ENCODE measurements at regions not wholly inside any gene's neighbourhood (a gene's known extent, or its start where the extent isn't known, plus 50 kb on each side); places are given as distances from the start of the nearest gene placed in this dataset.
A peak's percentile ranks its signal among the peaks of the same experiment; 100 is the strongest.
"Not testable (repeated sequence)": the region's sequence is repeated elsewhere in the genome, so short reads cannot be mapped to it uniquely, and the experiment has no call there.

GRCh38 chr5:110257971-110258370, 468.5 kb downstream of the TMEM232 start:
- H3K27ac ChIP-seq (ENCODE audit: low read depth, low read length) = no peak overlapping the region
- H3K4me3 ChIP-seq (ENCODE audit: low read depth in 1 of 2, low read length in 2 of 2) = no peak overlapping the region
- H3K36me3 ChIP-seq (ENCODE audit: insufficient read depth, low read length) = no peaks in the 10 kb centered on the region
- H3K4me1 ChIP-seq (ENCODE audit: insufficient read depth, low read length) = peaks cover 27% of the 10 kb centered on the region
- no peaks in the 10 kb centered on the region for H3K27me3 ChIP-seq (ENCODE audit: control insufficient read depth in 1 of 2, insufficient read depth in 2 of 2, low read length in 2 of 2)
- H3K9me3 ChIP-seq (ENCODE audit: low read length) = no peaks in the 10 kb centered on the region
- no peak overlapping the region for H3K9ac ChIP-seq (ENCODE audit: low read length)

DNA sequence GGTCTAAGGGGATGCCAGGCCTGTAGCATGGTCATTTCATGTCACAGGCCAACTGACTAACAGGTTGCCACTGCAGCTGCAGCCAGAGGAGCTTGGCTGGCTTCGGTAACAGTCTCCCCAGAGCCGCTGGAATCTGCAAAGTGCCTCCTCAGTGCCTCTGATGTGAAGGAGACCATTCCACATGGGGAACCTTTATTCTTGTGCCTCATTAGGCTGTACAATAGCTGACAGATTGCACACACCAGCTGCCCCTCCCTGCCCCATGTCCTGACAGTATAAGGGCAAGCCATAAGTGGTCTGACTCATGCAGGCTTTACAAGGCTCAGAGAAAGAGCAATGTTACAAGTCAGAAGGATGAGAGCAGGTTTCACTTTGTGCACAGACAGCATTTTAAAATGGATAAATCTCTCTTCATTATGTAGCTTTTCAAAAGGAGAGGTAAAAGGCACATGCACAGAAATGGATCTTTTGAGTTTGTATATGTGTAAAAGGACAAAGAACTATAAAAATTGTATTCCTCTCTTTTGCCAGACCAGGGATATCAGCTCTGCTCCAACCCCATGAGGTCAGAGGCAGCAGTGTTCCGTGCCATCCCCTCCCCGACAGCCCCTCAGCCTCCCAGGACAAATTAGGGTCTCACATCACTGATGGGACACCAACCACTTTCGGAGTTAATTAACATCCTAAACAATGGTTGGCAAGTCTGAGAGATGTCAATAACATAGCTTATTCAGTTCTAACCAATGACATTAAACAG, 467.8 kb downstream of the TMEM232 start:
- H3K27me3 ChIP-seq (ENCODE audit: control insufficient read depth in 1 of 2, insufficient read depth in 2 of 2, low read length in 2 of 2) = no peaks in the 10 kb centered on the region
- no peaks in the 10 kb centered on the region for H3K9me3 ChIP-seq (ENCODE audit: low read length)
- no peak overlapping the region for H3K9ac ChIP-seq (ENCODE audit: low read length)
- no peak overlapping the region for H3K27ac ChIP-seq (ENCODE audit: low read depth, low read length)
- H3K36me3 ChIP-seq (ENCODE audit: insufficient read depth, low read length) = no peaks in the 10 kb centered on the region
- peak overlapping the region in 1 of 2 donors; percentile 29 for H3K4me3 ChIP-seq (ENCODE audit: low read depth in 1 of 2, low read length in 2 of 2)
- H3K4me1 ChIP-seq (ENCODE audit: insufficient read depth, low read length) = peaks cover 32% of the 10 kb centered on the region

- Histone ChIP-seq H3K27me3 (ENCODE audit: control insufficient read depth in 1 of 2, insufficient read depth in 2 of 2, low read length in 2 of 2) (no peaks in the 10 kb centered on the region), H3K4me1 (ENCODE audit: insufficient read depth, low read length) (peaks cover 45% of the 10 kb centered on the region), H3K27ac (ENCODE audit: low read depth, low read length) (no peak overlapping the region), H3K36me3 (ENCODE audit: insufficient read depth, low read length) (no peaks in the 10 kb centered on the region), H3K9me3 (ENCODE audit: low read length) (no peaks in the 10 kb centered on the region), H3K9ac (ENCODE audit: low read length) (no peak overlapping the region), H3K4me3 (ENCODE audit: low read depth in 1 of 2, low read length in 2 of 2) (no peak overlapping the region)
Measured at GRCh38 chr5:110262749-110263148, 463.7 kb downstream of the TMEM232 start.

GRCh38 chr5:110264661-110265060, 461.8 kb downstream of the TMEM232 start:
- no peaks in the 10 kb centered on the region for H3K27me3 ChIP-seq (ENCODE audit: control insufficient read depth in 1 of 2, insufficient read depth in 2 of 2, low read length in 2 of 2)
- H3K4me3 ChIP-seq (ENCODE audit: low read depth in 1 of 2, low read length in 2 of 2) = no peak overlapping the region
- H3K4me1 ChIP-seq (ENCODE audit: insufficient read depth, low read length) = peaks cover 32% of the 10 kb centered on the region
- H3K27ac ChIP-seq (ENCODE audit: low read depth, low read length) = no peak overlapping the region
- no peaks in the 10 kb centered on the region for H3K9me3 ChIP-seq (ENCODE audit: low read length)
- no peak overlapping the region for H3K9ac ChIP-seq (ENCODE audit: low read length)
- H3K36me3 ChIP-seq (ENCODE audit: insufficient read depth, low read length) = no peaks in the 10 kb centered on the region

DNA sequence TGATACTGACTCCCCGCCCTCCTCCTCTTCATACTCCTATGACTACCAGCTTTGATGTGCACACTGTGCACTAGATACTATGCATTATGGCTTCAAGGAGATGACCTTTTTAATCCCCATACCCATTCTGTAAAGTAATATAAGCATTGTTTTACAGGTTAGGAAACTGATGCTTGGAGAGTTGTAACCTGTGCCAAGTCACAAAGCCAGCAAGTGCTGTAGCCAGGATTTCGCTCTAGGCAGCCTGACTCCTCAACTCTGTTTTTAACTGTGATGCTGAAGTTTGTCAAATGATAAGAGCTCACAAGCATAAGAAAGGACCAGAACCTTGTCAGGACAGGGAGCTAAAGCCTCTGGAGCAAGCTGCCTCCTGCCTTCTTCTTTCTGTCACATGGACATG, 461.3 kb downstream of the TMEM232 start:
- Histone ChIP-seq H3K27ac (ENCODE audit: low read depth, low read length) (no peak overlapping the region), H3K4me3 (ENCODE audit: low read depth in 1 of 2, low read length in 2 of 2) (no peak overlapping the region), H3K36me3 (ENCODE audit: insufficient read depth, low read length) (no peaks in the 10 kb centered on the region), H3K9ac (ENCODE audit: low read length) (no peak overlapping the region), H3K27me3 (ENCODE audit: control insufficient read depth in 1 of 2, insufficient read depth in 2 of 2, low read length in 2 of 2) (no peaks in the 10 kb centered on the region), H3K9me3 (ENCODE audit: low read length) (no peaks in the 10 kb centered on the region), H3K4me1 (ENCODE audit: insufficient read depth, low read length) (peaks cover 32% of the 10 kb centered on the region)

GRCh38 chr5:110267714-110268113, 458.8 kb downstream of the TMEM232 start:
- Histone ChIP-seq H3K4me3 (ENCODE audit: low read depth in 1 of 2, low read length in 2 of 2) (no peak overlapping the region), H3K27ac (ENCODE audit: low read depth, low read length) (no peak overlapping the region), H3K9ac (ENCODE audit: low read length) (no peak overlapping the region), H3K27me3 (ENCODE audit: control insufficient read depth in 1 of 2, insufficient read depth in 2 of 2, low read length in 2 of 2) (no peaks in the 10 kb centered on the region), H3K9me3 (ENCODE audit: low read length) (no peaks in the 10 kb centered on the region), H3K36me3 (ENCODE audit: insufficient read depth, low read length) (no peaks in the 10 kb centered on the region), H3K4me1 (ENCODE audit: insufficient read depth, low read length) (peaks cover 25% of the 10 kb centered on the region)

- H3K9ac ChIP-seq (ENCODE audit: low read length) = no peak overlapping the region
Measured at GRCh38 chr5:110268283-110268682, 458.2 kb downstream of the TMEM232 start.

DNA sequence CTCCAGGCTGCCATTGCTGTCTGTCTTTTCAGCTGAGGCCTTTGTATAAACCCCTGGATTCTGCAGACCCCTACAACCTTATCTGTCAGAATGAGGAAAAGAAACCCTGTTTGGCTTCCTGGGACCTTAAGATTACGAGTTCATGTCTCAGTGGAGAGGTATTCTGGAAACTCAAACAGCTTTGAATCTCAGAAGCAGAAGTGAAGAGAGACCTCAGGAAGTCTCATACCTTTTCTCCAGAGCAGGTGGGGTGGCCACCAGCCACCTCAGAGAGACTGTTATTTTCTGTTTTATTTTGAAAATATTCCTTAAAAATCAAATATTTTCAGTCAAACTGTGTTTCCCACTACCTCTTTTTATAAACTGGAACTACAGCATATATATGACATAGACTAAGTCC, 457.5 kb downstream of the TMEM232 start:
- no peak overlapping the region for H3K4me3 ChIP-seq (ENCODE audit: low read depth in 1 of 2, low read length in 2 of 2)
- no peaks in the 10 kb centered on the region for H3K27me3 ChIP-seq (ENCODE audit: control insufficient read depth in 1 of 2, insufficient read depth in 2 of 2, low read length in 2 of 2)
- no peak overlapping the region for H3K9ac ChIP-seq (ENCODE audit: low read length)
- no peaks in the 10 kb centered on the region for H3K9me3 ChIP-seq (ENCODE audit: low read length)
- H3K27ac ChIP-seq (ENCODE audit: low read depth, low read length) = no peak overlapping the region
- no peaks in the 10 kb centered on the region for H3K36me3 ChIP-seq (ENCODE audit: insufficient read depth, low read length)
- H3K4me1 ChIP-seq (ENCODE audit: insufficient read depth, low read length) = peaks cover 17% of the 10 kb centered on the region

More at GRCh38 chr5:110268283-110268682, 458.2 kb downstream of the TMEM232 start:
- H3K27ac ChIP-seq (ENCODE audit: low read depth, low read length) = no peak overlapping the region
- H3K36me3 ChIP-seq (ENCODE audit: insufficient read depth, low read length) = no peaks in the 10 kb centered on the region
- no peaks in the 10 kb centered on the region for H3K9me3 ChIP-seq (ENCODE audit: low read length)
- no peak overlapping the region for H3K4me3 ChIP-seq (ENCODE audit: low read depth in 1 of 2, low read length in 2 of 2)
- peaks cover 20% of the 10 kb centered on the region for H3K4me1 ChIP-seq (ENCODE audit: insufficient read depth, low read length)
- H3K27me3 ChIP-seq (ENCODE audit: control insufficient read depth in 1 of 2, insufficient read depth in 2 of 2, low read length in 2 of 2) = no peaks in the 10 kb centered on the region

DNA sequence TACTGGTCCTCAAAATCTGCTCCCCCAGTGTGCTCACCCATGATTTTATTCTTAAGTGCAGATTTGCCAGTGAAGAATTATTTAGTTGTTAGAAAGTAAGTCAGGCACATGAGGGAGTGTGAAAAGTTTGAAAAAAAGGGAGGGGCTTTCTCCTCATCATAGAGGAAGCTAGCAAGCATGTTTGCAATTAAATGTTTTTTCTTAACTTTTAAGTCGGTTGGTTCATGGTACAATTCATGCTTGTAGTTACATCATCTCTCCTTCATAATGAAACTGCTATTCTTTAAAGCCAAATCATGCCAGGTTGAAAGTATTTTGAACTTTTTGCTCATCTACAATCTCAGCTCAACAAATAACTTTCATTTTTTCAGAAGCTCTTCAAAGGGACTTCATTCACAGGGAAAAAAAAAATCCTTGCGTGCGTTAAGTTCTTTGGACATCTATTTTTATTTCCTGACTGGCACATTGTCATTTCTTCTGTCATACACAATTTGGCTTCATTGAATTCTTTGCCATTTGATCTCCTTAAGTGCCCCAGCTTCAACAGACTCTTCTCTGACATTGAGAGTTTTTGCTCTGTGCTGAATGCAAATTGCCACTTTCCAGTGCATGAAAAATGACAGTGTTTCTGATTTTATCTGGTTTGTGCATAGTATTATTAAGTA, 456.9 kb downstream of the TMEM232 start:
- Histone ChIP-seq H3K9me3 (ENCODE audit: low read length) (no peaks in the 10 kb centered on the region), H3K4me3 (ENCODE audit: low read depth in 1 of 2, low read length in 2 of 2) (no peak overlapping the region), H3K9ac (ENCODE audit: low read length) (no peak overlapping the region), H3K4me1 (ENCODE audit: insufficient read depth, low read length) (peaks cover 13% of the 10 kb centered on the region), H3K27me3 (ENCODE audit: control insufficient read depth in 1 of 2, insufficient read depth in 2 of 2, low read length in 2 of 2) (no peaks in the 10 kb centered on the region), H3K36me3 (ENCODE audit: insufficient read depth, low read length) (no peaks in the 10 kb centered on the region), H3K27ac (ENCODE audit: low read depth, low read length) (no peak overlapping the region)

GRCh38 chr5:110275878-110276277, 450.6 kb downstream of the TMEM232 start:
- Histone ChIP-seq H3K9ac (ENCODE audit: low read length) (no peak overlapping the region), H3K4me1 (ENCODE audit: insufficient read depth, low read length) (no peaks in the 10 kb centered on the region), H3K9me3 (ENCODE audit: low read length) (no peaks in the 10 kb centered on the region), H3K27me3 (ENCODE audit: control insufficient read depth in 1 of 2, insufficient read depth in 2 of 2, low read length in 2 of 2) (no peaks in the 10 kb centered on the region), H3K27ac (ENCODE audit: low read depth, low read length) (no peak overlapping the region), H3K4me3 (ENCODE audit: low read depth in 1 of 2, low read length in 2 of 2) (no peak overlapping the region), H3K36me3 (ENCODE audit: insufficient read depth, low read length) (no peaks in the 10 kb centered on the region)

- not testable (repeated sequence) for H3K9ac ChIP-seq (ENCODE audit: low read length); H3K27me3 ChIP-seq (ENCODE audit: control insufficient read depth in 1 of 2, insufficient read depth in 2 of 2, low read length in 2 of 2); H3K4me3 ChIP-seq (ENCODE audit: low read depth in 1 of 2, low read length in 2 of 2); H3K27ac ChIP-seq (ENCODE audit: low read depth, low read length); H3K36me3 ChIP-seq (ENCODE audit: insufficient read depth, low read length); H3K9me3 ChIP-seq (ENCODE audit: low read length); H3K4me1 ChIP-seq (ENCODE audit: insufficient read depth, low read length)
Measured at GRCh38 chr5:110278449-110278848, 448.0 kb downstream of the TMEM232 start.

- H3K4me1 ChIP-seq (ENCODE audit: insufficient read depth, low read length); H3K9ac ChIP-seq (ENCODE audit: low read length); H3K27me3 ChIP-seq (ENCODE audit: control insufficient read depth in 1 of 2, insufficient read depth in 2 of 2, low read length in 2 of 2); H3K27ac ChIP-seq (ENCODE audit: low read depth, low read length); H3K36me3 ChIP-seq (ENCODE audit: insufficient read depth, low read length); H3K4me3 ChIP-seq (ENCODE audit: low read depth in 1 of 2, low read length in 2 of 2); H3K9me3 ChIP-seq (ENCODE audit: low read length): not testable (repeated sequence)
Measured at GRCh38 chr5:110284121-110284520, 442.4 kb downstream of the TMEM232 start.

Measured in muscle layer of colon (tissue), 2 donors.